Tongue (tissue), 1 donor: ENCODE measurements at regions not wholly inside any gene's neighbourhood (a gene's known extent, or its start where the extent isn't known, plus 50 kb on each side); places are given as distances from the start of the nearest gene placed in this dataset.
"Not testable (repeated sequence)": the region's sequence is repeated elsewhere in the genome, so short reads cannot be mapped to it uniquely, and the experiment has no call there.

Experiments used
- DNase-seq: peaks from one replicate; pipeline ENCODE4 v3.0.0-alpha.2; 2015

DNA sequence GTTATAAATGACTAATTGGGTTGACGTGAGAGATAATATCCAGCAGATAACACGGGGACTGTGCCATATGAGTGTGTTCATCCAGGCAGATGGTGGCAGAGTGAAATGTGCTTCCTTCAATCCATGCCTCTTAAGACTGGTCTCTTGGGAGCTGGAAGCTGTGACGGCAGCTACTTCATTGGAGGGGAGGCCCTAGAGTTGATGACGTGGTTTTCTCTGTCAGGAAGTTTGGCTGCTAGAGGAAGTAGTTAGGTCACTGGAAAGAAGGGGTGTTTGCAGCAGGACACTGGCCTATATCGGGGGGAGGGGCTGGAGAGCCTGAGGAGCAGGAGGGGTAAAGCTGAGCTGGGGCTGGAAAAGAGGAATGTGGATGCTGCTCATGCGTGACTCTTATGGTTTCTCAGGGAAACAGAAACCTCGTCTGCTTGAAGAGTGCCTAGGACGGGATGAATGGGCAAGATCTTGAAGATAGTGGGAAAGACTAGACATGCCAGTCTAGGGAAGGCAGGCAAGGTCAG is 3051.6 kb downstream of the RPIA start:
- not testable (repeated sequence) for DNase-seq

DNA sequence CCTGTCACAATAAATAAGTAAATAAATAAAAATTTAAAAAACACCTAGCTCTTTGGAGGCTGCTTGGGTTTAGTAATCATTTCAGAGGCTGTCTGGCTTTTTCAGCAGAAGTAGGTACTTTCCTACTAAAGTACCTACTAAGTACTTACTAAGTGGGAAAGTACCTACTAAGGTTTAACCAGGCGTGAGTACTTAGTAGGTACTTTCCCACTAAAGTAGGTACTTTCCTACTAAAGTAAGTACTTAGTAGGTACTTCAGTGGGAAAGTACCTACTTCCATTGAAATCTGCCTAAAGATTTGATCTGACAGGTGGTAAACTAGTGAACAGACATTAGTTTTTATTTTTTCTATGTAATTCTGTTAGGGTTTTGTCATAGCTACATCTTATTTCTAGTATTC is 3052.4 kb downstream of the RPIA start:
- not testable (repeated sequence) for DNase-seq

DNA sequence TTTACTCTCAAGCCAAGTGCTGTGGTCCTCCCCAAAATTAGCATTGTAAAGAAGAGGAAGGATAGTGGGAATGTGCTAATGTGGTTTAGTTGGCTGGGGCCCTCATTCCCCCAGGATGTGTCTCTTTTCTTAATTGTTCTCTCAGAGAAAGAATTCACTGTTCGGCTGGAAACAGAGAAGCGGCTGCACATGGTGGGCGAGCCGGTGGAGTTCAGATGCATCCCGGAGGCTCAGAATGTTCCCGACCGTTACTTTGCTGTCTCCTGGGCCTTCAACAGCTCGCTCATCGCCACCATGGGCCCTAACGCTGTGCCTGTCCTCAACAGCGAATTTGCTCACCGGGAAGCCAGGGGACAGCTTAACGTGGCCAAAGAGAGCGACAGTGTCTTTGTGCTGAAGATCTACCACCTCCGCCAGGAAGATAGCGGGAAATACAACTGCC is 3053.2 kb downstream of the RPIA start:
- not testable (repeated sequence) for DNase-seq

DNA sequence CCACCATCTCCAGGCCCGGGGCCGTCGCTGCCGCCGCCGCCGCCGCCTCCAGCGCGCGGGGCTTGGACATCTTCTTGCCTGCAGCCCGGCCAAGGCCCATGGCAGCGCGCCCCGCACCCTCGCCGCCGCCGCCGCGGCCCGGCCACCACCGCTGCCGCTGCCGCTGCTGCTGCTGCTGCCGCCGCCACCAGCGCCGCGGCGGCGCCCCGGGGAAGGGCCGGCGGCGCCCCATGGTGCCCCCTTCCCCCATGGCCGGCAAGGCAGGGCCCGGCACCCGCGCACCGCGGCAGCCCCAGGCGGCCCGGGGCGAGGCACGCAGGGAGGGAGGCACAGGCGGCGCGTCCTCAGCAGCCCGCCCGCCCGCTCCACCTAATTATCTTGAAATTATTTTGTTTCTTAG is 3057.4 kb downstream of the RPIA start:
- DNase-seq: no peak

DNA sequence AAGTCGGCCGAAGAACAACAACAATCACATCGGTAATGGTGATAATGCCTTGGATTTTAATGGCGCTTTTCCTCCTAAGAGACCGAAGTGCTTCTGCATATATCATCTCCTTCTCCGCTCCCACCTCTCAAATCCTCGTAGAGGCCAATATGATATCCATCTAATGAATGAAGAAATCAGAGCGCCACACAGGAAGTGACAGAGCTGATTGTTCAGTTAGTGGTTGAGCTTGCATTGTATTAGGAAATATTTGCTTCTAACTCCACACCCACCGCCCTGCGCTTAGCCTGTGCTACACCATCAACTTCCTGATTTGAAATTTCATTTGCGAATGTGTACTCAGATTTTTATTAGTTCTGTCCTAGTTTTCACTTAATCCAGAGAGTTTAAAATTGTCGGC is 3058.2 kb downstream of the RPIA start:
- DNase-seq: not testable (repeated sequence)

DNA sequence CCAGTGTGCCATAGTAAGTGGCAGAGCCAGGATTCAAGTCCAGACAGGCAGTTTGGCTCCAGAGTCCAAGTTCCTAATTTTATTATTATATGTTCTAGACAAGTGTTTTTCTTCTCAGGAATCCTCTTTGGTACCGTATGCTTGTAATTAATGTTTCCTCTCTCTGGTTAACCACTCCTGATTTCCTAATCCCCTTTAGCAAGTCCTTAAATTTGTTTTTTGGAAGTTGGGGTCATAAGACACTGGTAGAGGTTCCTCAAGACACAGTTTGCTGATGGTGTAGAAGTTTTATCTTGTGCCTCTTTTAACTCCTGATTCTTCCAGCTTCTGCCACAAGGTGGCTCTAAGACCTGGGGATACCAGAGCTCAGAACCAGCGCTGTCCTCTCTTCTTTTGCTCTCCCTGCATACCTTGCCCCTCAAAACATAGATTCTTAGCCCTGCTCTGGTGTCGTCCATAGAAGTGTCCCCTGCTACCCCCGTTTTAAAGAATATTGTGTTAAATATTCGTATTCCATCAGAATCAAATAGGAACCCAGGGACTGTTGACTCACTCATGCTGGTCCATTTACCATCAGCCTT is 3068.0 kb downstream of the RPIA start:
- not testable (repeated sequence) for DNase-seq

DNA sequence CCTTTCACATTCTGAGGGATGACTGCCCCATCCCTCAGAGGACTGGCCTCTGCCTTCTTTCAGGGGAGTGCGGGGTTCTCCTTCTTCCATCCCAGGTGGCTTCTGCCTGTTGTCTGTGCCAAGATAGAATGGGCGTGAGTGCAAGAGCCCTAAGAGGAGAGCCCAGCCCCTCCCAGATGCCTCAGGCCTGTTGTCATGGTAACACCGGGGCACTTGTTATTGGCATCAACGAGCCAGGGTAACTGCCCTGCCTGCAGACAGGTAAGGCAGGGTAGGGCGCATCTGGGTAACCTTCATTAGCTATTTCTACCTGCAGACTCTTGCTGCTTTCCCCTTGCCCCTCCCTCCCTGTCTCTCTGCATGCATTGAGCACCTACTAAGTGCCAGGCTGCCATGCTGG is 3069.2 kb downstream of the RPIA start:
- DNase-seq: not testable (repeated sequence)

DNA sequence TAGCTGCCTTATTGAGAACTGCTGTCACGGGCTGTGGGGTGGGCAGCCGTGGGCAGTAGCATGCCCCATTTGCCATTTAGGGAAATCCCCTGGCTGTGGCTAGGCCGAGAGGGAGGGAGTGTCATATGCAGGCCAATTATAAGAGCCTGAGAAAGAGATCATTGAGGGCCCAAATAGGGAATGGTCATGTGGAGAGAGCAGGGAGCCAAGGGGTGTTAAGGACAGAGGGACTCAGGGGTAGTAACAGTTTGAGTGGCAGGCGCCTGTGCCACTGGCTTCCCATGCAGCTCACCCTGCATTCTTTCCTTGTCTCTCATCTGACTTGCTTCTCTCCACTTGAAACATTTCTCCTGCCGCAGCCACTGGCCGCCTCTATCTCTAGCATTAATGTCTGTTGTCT is 3070.8 kb downstream of the RPIA start:
- not testable (repeated sequence) for DNase-seq

DNA sequence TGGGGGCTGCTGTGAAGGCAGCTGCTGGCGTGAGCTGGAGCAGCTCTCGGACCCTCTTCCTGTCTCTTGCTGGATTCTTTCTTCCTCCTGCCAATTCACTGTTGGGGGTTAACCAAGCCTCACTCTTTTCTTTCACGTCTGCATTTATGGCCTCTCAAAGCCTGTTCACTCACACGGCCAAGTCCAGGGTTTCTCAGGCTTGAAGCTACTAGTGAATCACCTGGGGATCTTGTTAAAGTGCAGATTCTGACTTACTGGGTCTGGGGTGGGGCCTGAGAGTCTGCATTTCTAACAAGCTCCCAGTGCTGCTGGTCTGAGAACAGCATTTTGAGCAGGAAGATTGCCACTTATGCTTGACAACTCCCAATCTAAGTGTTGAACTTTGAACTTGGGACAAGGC is 3072.2 kb downstream of the RPIA start:
- DNase-seq: peak; percentile 32

DNA sequence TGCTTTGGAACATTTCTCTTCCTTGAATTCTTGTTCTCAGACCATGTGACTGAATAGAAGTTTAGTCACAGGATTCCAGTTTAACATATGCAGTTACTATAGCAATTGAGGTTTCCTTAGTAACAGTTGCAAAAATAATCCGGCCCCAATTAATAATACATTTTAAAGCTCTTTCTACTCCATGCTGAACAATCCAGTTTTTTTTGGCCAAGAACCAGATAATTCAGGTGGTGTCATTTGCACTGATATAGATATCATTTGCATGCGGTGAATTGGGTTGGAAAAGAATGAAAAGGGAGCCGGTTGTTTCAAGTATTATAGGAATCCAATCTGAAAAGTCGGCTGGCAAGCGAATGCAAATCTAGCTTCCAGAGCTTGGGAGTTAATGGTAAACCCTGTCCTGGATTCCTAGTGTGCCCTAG is 3073.1 kb downstream of the RPIA start:
- DNase-seq: peak; percentile 58

DNA sequence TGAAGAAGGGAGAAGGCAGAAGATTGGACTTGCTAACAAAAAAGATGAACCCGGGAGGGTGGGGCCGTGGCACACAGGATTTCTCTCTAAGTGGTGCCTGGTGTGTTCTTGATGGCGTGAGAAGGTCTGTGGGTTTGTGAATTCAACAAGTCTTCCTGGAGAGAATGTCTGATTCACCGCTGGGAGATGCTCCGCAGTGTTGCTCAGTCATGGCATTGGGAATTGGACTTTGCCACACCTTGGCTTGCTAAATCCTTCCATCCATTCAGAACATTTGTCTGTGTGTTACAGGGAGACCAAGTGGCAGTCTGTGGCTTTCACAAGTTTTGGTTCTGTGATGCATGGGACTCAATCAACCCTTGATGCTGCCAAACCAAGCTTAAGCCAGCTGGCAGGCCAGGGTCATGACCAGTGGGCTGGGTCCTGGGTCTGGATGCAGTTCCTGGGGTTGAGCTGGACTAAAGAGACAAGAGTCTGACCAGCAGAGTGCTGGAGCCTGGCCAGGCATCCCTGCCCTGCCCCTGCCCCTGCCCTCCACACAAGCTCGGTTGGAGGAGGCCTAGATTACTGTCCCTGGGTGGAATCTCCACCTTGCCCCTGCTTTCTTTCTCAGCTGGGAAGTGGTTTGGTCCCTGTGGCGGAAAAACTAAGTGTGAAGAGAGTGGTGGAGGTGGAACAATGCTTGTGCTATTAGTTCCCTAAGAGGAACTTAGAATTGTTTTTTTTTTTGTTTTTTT is 3073.7 kb downstream of the RPIA start:
- not testable (repeated sequence) for DNase-seq

DNA sequence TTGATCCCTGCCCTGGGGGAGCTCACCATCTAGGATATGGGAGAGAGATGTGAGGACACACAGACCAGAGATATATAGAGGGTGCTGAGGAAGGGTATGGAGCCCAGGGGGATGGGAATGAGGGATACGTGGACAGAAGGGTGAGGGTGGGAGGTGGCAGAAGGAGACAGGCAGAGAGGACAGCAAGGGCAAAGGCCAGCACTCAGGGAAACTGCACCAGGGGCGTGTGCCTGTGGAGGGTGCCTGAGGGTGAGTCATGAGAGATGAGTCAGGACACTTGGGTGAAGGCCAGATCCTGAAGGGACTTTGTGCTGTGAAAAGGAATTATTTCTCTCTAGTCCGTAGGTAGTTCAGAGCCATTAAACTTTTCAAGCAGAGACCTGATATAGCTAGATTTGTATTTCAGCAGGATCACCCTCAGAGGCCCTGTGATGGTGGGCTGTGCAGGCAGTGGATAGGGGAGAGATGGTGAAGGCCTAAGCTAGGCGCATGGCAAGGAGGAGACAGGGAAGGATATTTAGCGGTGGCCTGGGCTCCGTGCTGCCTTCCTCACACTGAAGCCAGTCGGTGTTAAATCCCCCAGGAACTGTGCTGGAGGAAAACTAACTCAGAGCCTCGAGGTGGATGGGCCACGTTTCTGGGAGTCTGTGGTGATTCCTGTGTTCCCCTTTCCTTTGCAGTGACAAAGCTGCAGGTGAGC is 3075.0 kb downstream of the RPIA start:
- not testable (repeated sequence) for DNase-seq

DNA sequence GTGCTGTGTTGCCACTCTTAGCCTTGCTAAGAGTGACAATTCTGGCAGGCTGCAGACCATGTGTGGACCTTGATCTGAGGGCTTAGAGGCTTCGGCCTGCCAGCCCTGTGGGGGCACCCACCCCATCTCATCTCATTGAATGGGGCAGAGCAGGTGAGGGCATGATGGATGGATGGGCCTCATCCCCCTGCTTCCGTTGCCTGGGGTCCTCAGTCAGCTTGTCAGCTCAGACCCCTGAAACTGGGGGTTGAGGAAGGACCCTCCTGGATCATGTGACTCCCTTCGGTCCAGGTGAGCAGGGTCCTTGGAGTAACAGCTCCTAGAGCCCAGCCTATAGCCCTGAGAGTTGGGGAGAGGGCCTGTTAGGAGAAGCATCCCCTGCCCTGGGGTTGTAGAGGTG is 3076.8 kb downstream of the RPIA start:
- DNase-seq: not testable (repeated sequence)

DNA sequence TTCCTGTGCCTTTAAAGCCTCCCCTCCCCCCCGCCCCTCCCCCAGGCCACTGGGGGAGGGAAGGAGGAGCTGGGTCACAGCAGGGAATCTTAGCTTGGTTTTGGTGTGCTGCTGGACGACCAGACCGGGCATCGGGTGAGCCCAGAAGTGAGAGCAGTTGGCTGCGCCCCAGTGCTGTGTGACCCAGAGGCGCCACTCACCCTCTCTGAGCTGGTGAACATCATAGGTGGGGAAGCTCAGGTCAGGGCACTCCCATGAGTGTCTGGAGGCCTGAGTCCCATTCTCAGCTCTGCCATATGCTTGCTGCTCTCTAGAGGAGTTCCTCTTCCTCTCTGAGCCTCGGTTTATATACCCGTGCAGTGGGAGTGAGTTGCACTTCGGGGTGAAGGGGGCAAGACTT is 3077.5 kb downstream of the RPIA start:
- DNase-seq: not testable (repeated sequence)

DNA sequence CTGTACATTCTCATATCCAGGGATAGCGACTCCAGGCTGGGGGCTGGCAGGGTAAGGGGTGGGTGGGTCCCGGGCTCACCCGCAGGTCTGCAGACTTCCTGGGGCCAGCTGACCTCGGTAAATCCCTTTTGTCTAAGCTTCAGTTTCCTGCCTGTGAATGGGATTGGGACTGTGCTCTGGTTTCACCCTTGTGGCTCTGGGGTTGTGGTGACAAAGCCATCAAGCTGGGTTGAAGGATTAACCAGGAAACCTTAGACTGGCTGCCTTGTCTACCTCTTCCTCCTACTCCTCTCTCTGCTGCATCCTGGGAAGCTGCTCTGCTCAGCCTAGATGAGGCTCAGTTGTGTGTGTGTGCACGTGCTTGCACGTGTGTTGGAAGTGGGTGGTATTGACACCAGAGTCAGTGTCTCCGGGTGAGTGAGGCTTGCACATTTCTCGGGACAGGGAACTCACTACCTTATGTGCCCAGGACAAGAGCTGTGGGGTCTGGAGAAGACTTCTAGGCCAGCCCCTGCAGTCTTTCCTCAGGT is 3078.6 kb downstream of the RPIA start:
- peak; percentile 5 for DNase-seq

DNA sequence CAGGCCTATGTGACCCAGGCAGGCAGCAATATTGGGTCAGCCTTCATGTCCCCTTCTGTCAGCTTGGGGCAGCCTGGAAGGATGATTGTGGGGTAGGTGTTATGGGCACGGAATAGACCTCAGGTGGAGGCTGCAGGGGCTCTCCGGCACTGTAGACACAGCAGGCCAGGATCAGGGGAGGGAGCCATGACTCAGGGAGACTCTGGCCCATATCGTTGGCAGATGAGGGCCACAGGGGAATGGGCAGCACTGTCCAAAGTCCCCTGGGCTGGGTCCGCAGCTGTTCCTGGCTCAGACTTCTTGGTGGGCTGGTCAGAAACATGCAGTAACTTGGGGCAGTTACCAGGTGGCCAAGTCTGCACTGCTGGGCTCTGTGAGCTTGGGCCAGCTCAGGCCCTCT is 3080.1 kb downstream of the RPIA start:
- not testable (repeated sequence) for DNase-seq

DNA sequence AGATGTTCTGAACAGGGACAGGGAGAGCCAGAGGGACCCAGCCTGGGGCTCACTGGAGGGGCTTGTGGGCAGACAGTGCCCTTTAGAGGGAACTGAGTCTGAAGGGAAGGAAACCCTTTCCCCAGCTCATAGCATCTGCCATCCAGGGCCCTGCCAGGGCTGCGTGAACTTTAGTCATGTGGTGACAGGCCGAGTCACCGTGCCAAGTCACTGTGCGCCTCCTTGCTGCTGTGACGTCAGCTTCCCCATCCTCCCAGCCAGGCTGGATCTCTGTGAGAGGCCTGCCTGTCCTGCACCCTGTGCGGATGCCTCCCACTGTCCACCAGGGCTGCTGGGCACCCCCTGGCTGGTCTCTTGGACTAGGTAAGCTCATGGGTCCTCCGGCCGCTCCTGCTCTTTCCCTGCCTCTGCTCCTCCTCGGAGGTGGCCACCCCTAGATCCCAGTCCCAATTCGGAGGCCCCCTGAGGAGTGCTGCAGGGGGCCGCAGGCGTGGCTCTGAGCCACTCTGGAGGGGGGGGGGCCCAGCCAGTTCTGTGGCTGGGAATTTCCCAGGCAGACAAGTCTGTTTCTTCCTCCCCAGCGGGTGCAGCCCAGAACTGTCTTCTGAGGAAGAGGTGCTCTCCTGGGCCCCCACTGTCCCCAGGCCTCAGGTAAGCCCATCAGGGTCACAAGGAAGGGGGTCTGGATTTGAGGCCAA is 3080.9 kb downstream of the RPIA start:
- DNase-seq: not testable (repeated sequence)

DNA sequence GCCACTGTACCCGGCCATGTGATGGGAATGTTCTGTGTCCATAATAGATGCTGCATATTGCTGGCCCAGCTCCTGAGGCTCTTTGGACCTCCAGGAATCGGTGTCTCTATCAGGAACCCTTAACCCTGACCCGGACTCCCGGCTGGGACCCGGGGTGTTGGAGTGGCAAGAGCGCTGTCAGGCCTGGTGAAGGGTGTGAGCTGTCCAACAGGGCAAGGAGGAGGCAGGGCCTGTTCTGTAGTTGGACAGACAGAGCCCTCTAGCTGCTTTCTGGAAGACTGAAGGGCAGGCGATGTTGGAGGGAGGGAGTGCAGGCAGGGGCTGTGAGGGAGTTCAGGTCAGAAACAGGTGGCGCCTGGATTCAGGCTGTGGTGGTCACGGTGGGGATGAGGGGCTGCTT is 3082.3 kb downstream of the RPIA start:
- DNase-seq: not testable (repeated sequence)

DNA sequence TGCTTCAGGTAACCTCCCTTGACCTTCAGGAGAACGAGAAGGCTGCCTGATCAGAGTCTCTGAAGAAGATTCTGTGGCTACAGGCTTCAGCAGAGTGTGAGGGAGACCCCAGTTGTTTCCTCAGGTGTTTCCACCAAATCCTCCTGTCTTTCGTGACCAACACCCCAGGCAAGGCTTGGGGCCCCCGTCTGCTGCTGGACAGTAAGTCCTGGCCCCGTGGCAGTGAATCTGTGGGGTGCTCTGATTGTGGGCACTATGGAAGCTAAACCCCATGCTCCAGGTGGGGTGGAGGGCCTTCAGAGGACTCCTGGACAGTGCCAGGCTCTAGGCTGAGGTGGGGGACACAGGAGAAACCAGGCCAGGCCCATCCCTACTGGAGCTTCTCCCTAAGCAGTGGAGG is 3083.7 kb downstream of the RPIA start:
- not testable (repeated sequence) for DNase-seq

DNA sequence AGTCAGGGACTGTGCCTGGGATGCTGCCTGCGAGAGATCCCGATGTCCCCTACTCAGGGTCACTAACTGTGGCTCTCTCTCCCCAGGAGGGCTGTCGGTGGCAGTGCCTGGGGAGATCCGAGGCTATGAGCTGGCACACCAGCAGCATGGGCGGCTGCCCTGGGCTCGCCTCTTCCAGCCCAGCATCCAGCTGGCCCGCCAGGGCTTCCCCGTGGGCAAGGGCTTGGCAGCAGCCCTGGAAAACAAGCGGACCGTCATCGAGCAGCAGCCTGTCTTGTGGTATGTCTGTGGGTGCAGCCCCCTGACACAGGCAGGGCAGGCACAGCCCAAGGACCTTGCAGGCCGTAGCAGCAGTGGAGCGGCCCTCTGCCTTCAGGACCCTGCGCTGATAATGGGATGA is 3088.9 kb downstream of the RPIA start:
- not testable (repeated sequence) for DNase-seq

DNA sequence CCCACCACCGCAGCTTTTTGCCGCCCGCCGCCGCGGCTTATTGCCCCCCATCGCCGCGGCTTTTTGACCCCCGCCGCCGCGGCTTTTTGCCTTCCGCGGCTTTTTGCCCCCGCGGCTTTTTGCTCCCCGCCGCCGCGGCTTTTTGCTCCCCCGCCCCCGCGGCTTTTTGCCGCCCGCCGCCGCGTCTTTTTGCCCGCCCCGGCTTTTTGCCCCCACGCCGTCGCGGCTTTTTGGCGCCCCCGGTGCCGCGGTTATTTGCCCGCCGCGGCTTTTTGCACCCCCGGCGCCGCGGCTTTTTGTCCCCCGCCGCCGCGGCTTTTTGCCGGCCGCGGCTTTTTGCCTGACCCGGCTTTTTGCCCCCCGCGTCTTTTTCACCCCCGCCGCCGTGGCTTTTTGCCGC is 3061.8 kb upstream of the TEKT4 start:
- not testable (repeated sequence) for DNase-seq
